SK-N-SH treated with all-trans-retinoic acid at 6 μM for 48 hours (cell line): ENCODE measurements at regions not wholly inside any gene's neighbourhood (a gene's known extent, or its start where the extent isn't known, plus 50 kb on each side); places are given as distances from the start of the nearest gene placed in this dataset.

ENCODE experiments used
- ATAC-seq: fragments of 200-7000 bp; cut with Tn5 transposase; 3 replicates; pipeline ENCODE4 v1.9.1; 2020; ENCODE audit warnings: mild to moderate bottlenecking, moderate library complexity
- ARNTL ChIP-seq: fragments of 450-650 bp; formaldehyde crosslinking; IDR thresholded peaks from 2 replicates; pipeline ENCODE4 v1.5.0; 2020; ENCODE audit warnings: low read depth, mild to moderate bottlenecking, moderate library complexity, borderline replicate concordance
- CSDC2 ChIP-seq: fragments of 250-450 bp; sonication (Bioruptor Pico); IDR thresholded peaks from 2 replicates; pipeline ENCODE4 v1.5.0; 2020; ENCODE audit warnings: mild to moderate bottlenecking, moderate library complexity
- CSRNP3 ChIP-seq: fragments of 250-450 bp; sonication (Bioruptor Pico); IDR thresholded peaks from 2 replicates; pipeline ENCODE4 v1.5.1; 2021; ENCODE audit warnings: mild to moderate bottlenecking, moderate library complexity
- ESRRG ChIP-seq: fragments of 250-450 bp; sonication (Bioruptor Pico); IDR thresholded peaks from 2 replicates; pipeline ENCODE4 v1.6.1; 2021; ENCODE audit warnings: mild to moderate bottlenecking
- GLIS3 ChIP-seq: fragments of 250-450 bp; sonication (Bioruptor Pico); IDR thresholded peaks from 2 replicates; pipeline ENCODE4 v1.5.0; 2020; ENCODE audit warnings: mild to moderate bottlenecking, moderate library complexity
- ISL1 ChIP-seq: fragments of 250-450 bp; sonication (Bioruptor Pico); IDR thresholded peaks from 2 replicates; pipeline ENCODE4 v2.1.2; 2022; ENCODE audit warnings: mild to moderate bottlenecking, moderate library complexity
- OSR1 ChIP-seq: fragments of 250-450 bp; sonication (Bioruptor Pico); IDR thresholded peaks from 2 replicates; pipeline ENCODE4 v1.8.0; 2022; ENCODE audit warnings: moderate library complexity, mild to moderate bottlenecking, inconsistent platforms
- POU6F1 ChIP-seq: fragments of 250-450 bp; sonication (Bioruptor Pico); IDR thresholded peaks from 2 replicates; pipeline ENCODE4 v1.8.0; 2021; ENCODE audit warnings: low read depth, mild to moderate bottlenecking, moderate library complexity, borderline replicate concordance
- PPARA ChIP-seq: fragments of 250-450 bp; sonication (Bioruptor Pico); IDR thresholded peaks from 2 replicates; pipeline ENCODE4 v1.5.0; 2020; ENCODE audit warnings: mild to moderate bottlenecking, borderline replicate concordance
- RARB ChIP-seq: fragments of 250-450 bp; sonication (Bioruptor Pico); IDR thresholded peaks from 2 replicates; pipeline ENCODE4 v1.8.0; 2021; ENCODE audit warnings: mild to moderate bottlenecking, moderate library complexity
- TCF4 ChIP-seq: fragments of 250-450 bp; sonication (Bioruptor Pico); IDR thresholded peaks from 2 replicates; pipeline ENCODE4 v1.8.0; 2021; ENCODE audit warnings: mild to moderate bottlenecking, moderate library complexity, borderline replicate concordance
- TOX ChIP-seq: fragments of 250-450 bp; sonication (Bioruptor Pico); IDR thresholded peaks from 2 replicates; pipeline ENCODE4 v1.8.0; 2021; ENCODE audit warnings: mild to moderate bottlenecking, moderate library complexity, borderline replicate concordance
- ZC3H10 ChIP-seq: fragments of 250-450 bp; sonication (Bioruptor Pico); IDR thresholded peaks from 2 replicates; pipeline ENCODE4 v1.5.1; 2021; ENCODE audit warnings: mild to moderate bottlenecking, moderate library complexity
- ZFP30 ChIP-seq: fragments of 450-650 bp; formaldehyde crosslinking; IDR thresholded peaks from 2 replicates; pipeline ENCODE4 v1.5.0; 2022; ENCODE audit warnings: mild to moderate bottlenecking, moderate library complexity
- ZNF565 ChIP-seq: fragments of 450-650 bp; formaldehyde crosslinking; conservative IDR thresholded peaks from 2 replicates; pipeline ENCODE4 v1.5.0; 2020; ENCODE audit warnings: low read depth, mild to moderate bottlenecking, moderate library complexity
- ZNF70 ChIP-seq: fragments of 450-650 bp; formaldehyde crosslinking; IDR thresholded peaks from 2 replicates; pipeline ENCODE4 v1.5.0; 2020; ENCODE audit warnings: mild to moderate bottlenecking, moderate library complexity
- ZNF8 ChIP-seq: fragments of 450-650 bp; formaldehyde crosslinking; IDR thresholded peaks from 2 replicates; pipeline ENCODE4 v1.5.0; 2020; ENCODE audit warnings: mild to moderate bottlenecking, moderate library complexity
- TF ChIP-seq, protein P1 (sequence below): fragments of 250-450 bp; sonication (Bioruptor Pico); IDR thresholded peaks from 2 replicates; pipeline ENCODE4 v1.8.0; 2020; ENCODE audit warnings: mild to moderate bottlenecking, moderate library complexity, borderline replicate concordance
- TF ChIP-seq, protein P2 (sequence below): fragments of 250-450 bp; sonication (Bioruptor Pico); IDR thresholded peaks from 2 replicates; pipeline ENCODE4 v1.5.1; 2020; ENCODE audit warnings: low read depth, mild to moderate bottlenecking, moderate library complexity

DNA sequence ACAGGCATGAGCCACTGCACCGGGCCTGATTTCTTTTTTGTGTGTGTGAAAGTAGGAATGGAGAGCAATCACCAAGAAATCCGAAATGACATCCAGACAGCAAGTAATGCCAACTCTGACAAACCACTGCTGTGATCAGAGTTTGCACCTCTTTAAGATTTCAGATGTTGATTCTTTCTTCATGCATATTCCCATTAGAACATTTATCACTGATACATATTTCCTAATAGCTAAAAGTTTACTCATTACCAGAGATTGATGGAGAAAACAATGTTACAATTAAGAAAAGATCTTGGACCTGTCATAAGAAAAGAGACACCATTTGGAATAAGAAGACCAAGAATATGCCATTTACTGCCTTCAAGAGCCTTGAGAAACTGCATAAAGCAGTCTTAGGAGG is 217.0 kb upstream of the MGAT4C start:
- no peak for TF ChIP-seq OSR1 (CRISPR knock-in tag)
- TF ChIP-seq ZFP30 (CRISPR knock-in tag), result no peak
- no peak for TF ChIP-seq ZC3H10
- TF ChIP-seq CSRNP3 (CRISPR knock-in tag), result no peak
- TF ChIP-seq ISL1, result no peak
- TF ChIP-seq RARB, result no peak
- TF ChIP-seq, protein P1, sequence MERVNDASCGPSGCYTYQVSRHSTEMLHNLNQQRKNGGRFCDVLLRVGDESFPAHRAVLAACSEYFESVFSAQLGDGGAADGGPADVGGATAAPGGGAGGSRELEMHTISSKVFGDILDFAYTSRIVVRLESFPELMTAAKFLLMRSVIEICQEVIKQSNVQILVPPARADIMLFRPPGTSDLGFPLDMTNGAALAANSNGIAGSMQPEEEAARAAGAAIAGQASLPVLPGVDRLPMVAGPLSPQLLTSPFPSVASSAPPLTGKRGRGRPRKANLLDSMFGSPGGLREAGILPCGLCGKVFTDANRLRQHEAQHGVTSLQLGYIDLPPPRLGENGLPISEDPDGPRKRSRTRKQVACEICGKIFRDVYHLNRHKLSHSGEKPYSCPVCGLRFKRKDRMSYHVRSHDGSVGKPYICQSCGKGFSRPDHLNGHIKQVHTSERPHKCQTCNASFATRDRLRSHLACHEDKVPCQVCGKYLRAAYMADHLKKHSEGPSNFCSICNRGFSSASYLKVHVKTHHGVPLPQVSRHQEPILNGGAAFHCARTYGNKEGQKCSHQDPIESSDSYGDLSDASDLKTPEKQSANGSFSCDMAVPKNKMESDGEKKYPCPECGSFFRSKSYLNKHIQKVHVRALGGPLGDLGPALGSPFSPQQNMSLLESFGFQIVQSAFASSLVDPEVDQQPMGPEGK (CRISPR knock-in tag), result no peak
- TF ChIP-seq ZNF565 (CRISPR knock-in tag), result no peak
- no peak for TF ChIP-seq PPARA (CRISPR knock-in tag)
- no peak for ATAC-seq

DNA sequence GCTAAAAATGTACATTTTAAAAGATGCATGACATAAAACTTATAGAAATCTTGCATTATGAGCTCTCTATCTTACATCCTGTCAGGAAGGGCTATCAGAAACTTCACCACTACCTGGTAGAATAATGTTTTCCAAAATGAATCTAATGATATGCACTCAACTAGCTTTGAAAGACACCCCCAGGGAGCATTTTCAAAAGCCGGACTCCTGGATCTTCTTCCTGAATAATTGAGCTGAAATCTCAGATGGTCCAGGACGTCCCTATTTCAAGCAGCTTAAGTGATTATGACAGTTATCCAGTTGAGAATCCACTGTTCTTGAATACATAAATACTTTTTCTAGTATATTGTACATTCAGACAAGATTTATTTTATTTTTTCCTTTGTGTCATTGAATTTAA is 200.6 kb upstream of the MGAT4C start:
- ATAC-seq, result no peak
- no peak for TF ChIP-seq RARB
- TF ChIP-seq ZC3H10, result no peak
- TF ChIP-seq ZNF70 (CRISPR knock-in tag), result no peak
- TF ChIP-seq ZFP30 (CRISPR knock-in tag), result no peak

DNA sequence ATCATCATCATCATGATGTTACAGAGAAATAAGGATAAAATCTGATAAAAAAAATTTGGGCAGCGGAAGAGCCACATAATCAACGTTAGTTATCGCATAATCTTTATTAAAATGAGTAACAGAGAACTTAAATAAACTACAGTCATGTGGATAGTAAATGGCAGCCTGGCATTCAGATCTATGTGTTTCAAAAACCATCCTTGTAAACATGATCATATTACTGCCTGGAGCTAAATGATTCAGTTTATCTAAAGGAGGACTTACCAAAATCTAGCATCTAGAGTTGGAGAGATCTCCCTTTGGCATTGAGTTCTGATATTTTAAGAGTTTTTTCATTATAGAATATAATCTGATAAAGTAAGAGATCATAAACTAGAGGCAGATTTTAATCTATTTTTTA is 200.1 kb upstream of the MGAT4C start:
- no peak for ATAC-seq
- no peak for TF ChIP-seq ISL1
- no peak for TF ChIP-seq TCF4 (CRISPR knock-in tag)
- no peak for TF ChIP-seq CSDC2
- no peak for TF ChIP-seq ZNF70 (CRISPR knock-in tag)
- TF ChIP-seq TOX, result no peak
- TF ChIP-seq POU6F1, result no peak
- no peak for TF ChIP-seq CSRNP3 (CRISPR knock-in tag)
- TF ChIP-seq, protein P1 (CRISPR knock-in tag), result no peak
- TF ChIP-seq PPARA (CRISPR knock-in tag), result no peak
- TF ChIP-seq ZC3H10, result no peak
- TF ChIP-seq OSR1 (CRISPR knock-in tag), result no peak
- TF ChIP-seq, protein P2, sequence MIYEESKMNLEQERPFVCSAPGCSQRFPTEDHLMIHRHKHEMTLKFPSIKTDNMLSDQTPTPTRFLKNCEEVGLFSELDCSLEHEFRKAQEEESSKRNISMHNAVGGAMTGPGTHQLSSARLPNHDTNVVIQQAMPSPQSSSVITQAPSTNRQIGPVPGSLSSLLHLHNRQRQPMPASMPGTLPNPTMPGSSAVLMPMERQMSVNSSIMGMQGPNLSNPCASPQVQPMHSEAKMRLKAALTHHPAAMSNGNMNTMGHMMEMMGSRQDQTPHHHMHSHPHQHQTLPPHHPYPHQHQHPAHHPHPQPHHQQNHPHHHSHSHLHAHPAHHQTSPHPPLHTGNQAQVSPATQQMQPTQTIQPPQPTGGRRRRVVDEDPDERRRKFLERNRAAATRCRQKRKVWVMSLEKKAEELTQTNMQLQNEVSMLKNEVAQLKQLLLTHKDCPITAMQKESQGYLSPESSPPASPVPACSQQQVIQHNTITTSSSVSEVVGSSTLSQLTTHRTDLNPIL (CRISPR knock-in tag), result no peak
- TF ChIP-seq GLIS3, result no peak
- TF ChIP-seq RARB, result no peak
- no peak for TF ChIP-seq ESRRG (CRISPR knock-in tag)
- TF ChIP-seq ARNTL, result no peak
- TF ChIP-seq ZNF8 (CRISPR knock-in tag), result no peak

DNA sequence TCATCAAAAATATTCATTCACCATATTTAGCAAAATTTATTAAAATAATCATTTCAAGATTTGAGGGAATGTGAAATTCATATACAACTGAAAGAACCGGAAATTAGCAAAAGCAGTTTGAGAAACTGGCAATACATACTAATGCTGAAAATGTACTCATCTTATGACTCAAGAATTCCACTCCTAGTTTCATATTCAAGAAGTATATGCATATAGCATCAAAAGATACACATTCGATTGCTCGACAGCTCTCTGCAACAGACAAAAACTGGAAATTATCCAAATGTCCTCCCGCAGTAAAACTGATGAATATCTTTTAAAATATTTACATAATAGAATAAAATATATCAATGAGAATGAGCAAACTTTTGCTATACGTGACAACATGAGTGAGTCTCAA is 189.2 kb upstream of the MGAT4C start:
- no peak for ATAC-seq
- TF ChIP-seq ZFP30 (CRISPR knock-in tag), result no peak
- TF ChIP-seq ESRRG (CRISPR knock-in tag), result no peak
- no peak for TF ChIP-seq RARB
- no peak for TF ChIP-seq ZNF70 (CRISPR knock-in tag)
- TF ChIP-seq POU6F1, result no peak
- TF ChIP-seq GLIS3, result no peak
